Peyer's patch (tissue), 4 donors: ENCODE measurements at regions not wholly inside any gene's neighbourhood (a gene's known extent, or its start where the extent isn't known, plus 50 kb on each side); places are given as distances from the start of the nearest gene placed in this dataset.

Experiments used
- POLR2A ChIP-seq, 2 donors: fragments of 450-650 bp; IDR thresholded peaks; one replicate each; pipeline ENCODE4 v1.5.1; 2017; ENCODE audit warnings: antibody characterized with exemption in 2 of 2, mild to moderate bottlenecking in 2 of 2, moderate library complexity in 2 of 2
- TF ChIP-seq, protein P1 (sequence below), 6 experiments: fragments of 450-650 bp in 4 of 6; fragments of 200-600 bp in 2 of 6; sonication (generic) in 1 of 6; IDR thresholded peaks; one replicate each; pipeline ENCODE4 v1.5.1; 2017 to 2019; ENCODE audit warnings: antibody characterized with exemption in 6 of 6, mild to moderate bottlenecking in 3 of 6, moderate library complexity in 1 of 6

GRCh38 chr6:48691420-48691819 is 580.4 kb upstream of the PTCHD4 start:
- TF ChIP-seq, protein P1, sequence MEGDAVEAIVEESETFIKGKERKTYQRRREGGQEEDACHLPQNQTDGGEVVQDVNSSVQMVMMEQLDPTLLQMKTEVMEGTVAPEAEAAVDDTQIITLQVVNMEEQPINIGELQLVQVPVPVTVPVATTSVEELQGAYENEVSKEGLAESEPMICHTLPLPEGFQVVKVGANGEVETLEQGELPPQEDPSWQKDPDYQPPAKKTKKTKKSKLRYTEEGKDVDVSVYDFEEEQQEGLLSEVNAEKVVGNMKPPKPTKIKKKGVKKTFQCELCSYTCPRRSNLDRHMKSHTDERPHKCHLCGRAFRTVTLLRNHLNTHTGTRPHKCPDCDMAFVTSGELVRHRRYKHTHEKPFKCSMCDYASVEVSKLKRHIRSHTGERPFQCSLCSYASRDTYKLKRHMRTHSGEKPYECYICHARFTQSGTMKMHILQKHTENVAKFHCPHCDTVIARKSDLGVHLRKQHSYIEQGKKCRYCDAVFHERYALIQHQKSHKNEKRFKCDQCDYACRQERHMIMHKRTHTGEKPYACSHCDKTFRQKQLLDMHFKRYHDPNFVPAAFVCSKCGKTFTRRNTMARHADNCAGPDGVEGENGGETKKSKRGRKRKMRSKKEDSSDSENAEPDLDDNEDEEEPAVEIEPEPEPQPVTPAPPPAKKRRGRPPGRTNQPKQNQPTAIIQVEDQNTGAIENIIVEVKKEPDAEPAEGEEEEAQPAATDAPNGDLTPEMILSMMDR (IDR thresholded peaks at IDR 0.05): no peak
- TF ChIP-seq POLR2A (IDR thresholded peaks at IDR 0.05): no peak
